GM23248 (cell line): ENCODE measurements at regions not wholly inside any gene's neighbourhood (a gene's known extent, or its start where the extent isn't known, plus 50 kb on each side); places are given as distances from the start of the nearest gene placed in this dataset.

Experiments
- EZH2 ChIP-seq: fragments of 200-600 bp; sonication (generic); IDR thresholded peaks from 2 replicates; pipeline ENCODE4 v1.6.1; 2018; ENCODE audit warnings: antibody characterized with exemption, mild to moderate bottlenecking; ENCODE audit not compliant: insufficient read depth, poor library complexity, severe bottlenecking
- EZH2phosphoT487 ChIP-seq: fragments of 200-600 bp; sonication (generic); IDR thresholded peaks from 2 replicates; pipeline ENCODE4 v1.6.1; 2018; ENCODE audit warnings: antibody characterized with exemption, moderate library complexity, mild to moderate bottlenecking, low read depth; ENCODE audit not compliant: insufficient read depth

- TF ChIP-seq EZH2 (no peak), EZH2phosphoT487 (no peak)
Measured at GRCh38 chr17:71964559-71964958, 156.3 kb upstream of the SOX9 start.
